ENCODE measurements at regions not wholly inside any gene's neighbourhood (a gene's known extent, or its start where the extent isn't known, plus 50 kb on each side); places are given as distances from the start of the nearest gene placed in this dataset.

DNA sequence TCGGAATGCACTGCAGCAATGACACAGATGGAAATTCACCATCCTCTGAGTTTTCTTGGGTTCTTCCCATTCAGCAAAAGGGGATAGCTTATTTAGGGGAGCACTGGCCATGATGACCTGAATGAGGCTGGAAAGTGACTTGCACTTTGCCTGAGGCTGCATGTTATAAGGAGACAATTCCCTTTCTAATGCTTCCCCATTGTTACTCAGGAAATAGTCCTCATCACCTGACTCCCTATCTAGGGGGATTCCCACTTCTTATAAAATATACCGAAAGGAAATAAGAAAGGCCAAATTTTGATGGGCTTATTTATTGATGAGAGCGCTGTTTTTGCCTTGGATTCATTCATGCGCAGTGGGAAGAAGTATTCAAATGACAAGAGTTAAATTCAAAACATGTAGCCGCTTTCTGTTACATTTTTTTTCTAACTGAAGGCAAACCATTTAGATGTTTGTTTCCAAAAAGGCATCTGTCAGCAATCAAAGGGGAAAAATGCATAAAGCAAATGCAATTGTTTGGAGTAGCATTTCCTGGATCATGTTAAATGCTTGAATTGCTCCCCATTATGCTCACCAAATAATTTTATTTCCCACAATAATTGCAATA, 220.3 kb upstream of the NFIA start:
- TF ChIP-seq, protein P1, sequence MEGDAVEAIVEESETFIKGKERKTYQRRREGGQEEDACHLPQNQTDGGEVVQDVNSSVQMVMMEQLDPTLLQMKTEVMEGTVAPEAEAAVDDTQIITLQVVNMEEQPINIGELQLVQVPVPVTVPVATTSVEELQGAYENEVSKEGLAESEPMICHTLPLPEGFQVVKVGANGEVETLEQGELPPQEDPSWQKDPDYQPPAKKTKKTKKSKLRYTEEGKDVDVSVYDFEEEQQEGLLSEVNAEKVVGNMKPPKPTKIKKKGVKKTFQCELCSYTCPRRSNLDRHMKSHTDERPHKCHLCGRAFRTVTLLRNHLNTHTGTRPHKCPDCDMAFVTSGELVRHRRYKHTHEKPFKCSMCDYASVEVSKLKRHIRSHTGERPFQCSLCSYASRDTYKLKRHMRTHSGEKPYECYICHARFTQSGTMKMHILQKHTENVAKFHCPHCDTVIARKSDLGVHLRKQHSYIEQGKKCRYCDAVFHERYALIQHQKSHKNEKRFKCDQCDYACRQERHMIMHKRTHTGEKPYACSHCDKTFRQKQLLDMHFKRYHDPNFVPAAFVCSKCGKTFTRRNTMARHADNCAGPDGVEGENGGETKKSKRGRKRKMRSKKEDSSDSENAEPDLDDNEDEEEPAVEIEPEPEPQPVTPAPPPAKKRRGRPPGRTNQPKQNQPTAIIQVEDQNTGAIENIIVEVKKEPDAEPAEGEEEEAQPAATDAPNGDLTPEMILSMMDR (IDR thresholded peaks at IDR 0.05; ENCODE audit: low read depth, low read length, missing input control): no peak
- TF ChIP-seq MAX (IDR thresholded peaks at IDR 0.05): no peak
- no peak for TF ChIP-seq HNF4G (IDR thresholded peaks at IDR 0.05)
- no peak for TF ChIP-seq FOXA1 (IDR thresholded peaks at IDR 0.05)
- no peak for TF ChIP-seq TAF1 (conservative IDR thresholded peaks at IDR 0.05)
